ENCODE measurements at regions not wholly inside any gene's neighbourhood (a gene's known extent, or its start where the extent isn't known, plus 50 kb on each side); places are given as distances from the start of the nearest gene placed in this dataset.
A peak's percentile ranks its signal among the peaks of the same experiment; 100 is the strongest.
"Not testable (repeated sequence)": the region's sequence is repeated elsewhere in the genome, so short reads cannot be mapped to it uniquely, and the experiment has no call there.

DNA sequence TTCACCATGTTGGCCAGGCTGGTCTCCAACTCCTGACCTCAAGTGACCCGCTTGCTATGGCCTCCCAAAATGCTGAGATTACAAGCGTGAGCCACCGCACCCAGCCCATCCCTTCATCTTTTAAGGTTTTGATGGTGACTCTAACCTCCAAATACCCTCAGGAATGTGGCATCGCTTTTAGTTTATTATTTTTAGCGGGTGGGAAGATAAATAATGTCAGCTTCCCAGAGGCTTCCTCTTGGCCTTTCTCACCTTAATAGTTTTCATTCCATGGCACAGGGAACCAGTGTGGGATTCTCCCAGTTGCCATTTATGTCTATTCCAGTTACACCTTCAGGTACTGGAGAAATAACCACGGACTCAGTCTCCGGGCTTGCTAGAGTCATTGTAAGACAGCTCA is 92.1 kb upstream of the LRRN2 start:
- no peak for DNase-seq (ENCODE audit: low read depth)
- no peak overlapping the region for H3K4me3 ChIP-seq (ENCODE audit: low read length)
- no peak for TF ChIP-seq CTCF (conservative IDR thresholded peaks at IDR 0.05; ENCODE audit: low read length)

DNA sequence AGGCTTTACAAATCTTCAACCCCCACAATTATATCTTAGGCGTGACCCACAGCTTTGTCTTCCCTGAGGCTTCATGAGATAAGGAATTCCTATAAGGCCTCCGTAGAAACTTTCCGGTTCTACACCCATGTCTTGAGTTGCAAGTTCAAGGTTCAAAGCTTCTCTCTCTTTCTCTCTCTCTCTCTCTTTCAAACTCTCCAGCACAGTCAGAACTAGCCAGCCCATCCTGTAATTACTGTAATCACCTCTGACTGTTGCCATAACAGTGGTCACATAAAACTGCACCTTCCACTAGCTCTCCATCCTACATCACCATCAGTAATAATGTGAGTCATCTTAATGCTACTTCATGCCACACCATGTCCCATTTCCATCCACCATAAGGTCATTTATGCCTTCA is 90.0 kb upstream of the NFASC start:
- DNase-seq (ENCODE audit: low read depth) = no peak
- H3K4me3 ChIP-seq (ENCODE audit: low read length) = no peak overlapping the region
- no peak for TF ChIP-seq CTCF (conservative IDR thresholded peaks at IDR 0.05; ENCODE audit: low read length)

DNA sequence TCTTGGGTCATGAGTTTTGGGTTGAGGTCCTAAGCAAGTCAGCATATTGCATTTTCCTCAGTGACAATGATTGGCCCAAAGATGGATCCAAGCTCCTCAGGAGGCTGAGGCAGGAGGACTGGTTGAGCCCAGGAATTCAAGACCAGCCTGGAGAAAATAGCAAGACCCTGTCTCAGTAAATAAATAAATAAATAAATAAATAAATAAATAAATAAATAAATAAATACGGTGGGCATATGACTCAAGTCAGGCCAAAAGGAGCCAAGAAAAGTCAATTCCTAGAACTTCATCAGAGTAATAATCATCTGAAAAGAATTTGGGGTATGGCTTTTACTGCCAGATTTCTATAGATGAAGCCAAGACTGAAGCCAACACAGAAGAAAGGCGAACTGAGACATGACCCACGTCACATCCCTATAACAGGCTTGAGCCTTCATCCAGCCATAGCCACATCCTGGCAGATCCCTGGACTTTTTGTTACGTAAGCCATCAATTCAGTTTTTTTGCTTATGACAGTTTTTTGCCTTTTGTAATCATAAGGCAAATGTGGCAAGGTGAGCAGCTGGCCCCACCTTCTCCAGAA is 88.5 kb upstream of the NFASC start:
- TF ChIP-seq CTCF (conservative IDR thresholded peaks at IDR 0.05; ENCODE audit: low read length) = no peak
- DNase-seq (ENCODE audit: low read depth) = peak; percentile 72
- H3K4me3 ChIP-seq (ENCODE audit: low read length) = no peak overlapping the region

DNA sequence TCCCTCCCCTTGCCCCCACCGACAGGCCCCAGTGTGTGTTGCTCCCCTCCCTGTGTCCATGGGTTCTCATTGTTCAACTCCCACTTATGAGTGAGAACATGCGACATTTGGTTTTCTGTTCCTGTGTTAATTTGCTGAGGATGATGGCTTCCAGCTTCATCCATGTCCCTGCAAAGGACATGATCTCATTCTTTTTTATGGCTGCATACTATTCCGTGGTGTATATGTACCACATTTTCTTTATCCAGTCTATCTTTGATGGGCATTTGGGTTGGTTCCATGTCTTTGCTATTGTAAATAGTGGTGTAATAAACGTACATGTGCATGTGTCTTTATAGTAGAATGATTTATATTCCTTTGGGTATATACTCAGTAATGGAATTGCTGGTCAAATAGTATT is 85.6 kb upstream of the NFASC start:
- H3K4me3 ChIP-seq (ENCODE audit: low read length); DNase-seq (ENCODE audit: low read depth): not testable (repeated sequence)

GRCh38 chr1:204788470-204788869 is 82.2 kb upstream of the NFASC start:
- no peak for TF ChIP-seq CTCF (conservative IDR thresholded peaks at IDR 0.05; ENCODE audit: low read length)
- no peak for DNase-seq (ENCODE audit: low read depth)
- no peak overlapping the region for H3K4me3 ChIP-seq (ENCODE audit: low read length)

GRCh38 chr1:204791453-204792353 is 79.0 kb upstream of the NFASC start:
- peak; percentile 72 for TF ChIP-seq CTCF (conservative IDR thresholded peaks at IDR 0.05; ENCODE audit: low read length)
- DNase-seq (ENCODE audit: low read depth) = peak; percentile 44
- no peak overlapping the region for H3K4me3 ChIP-seq (ENCODE audit: low read length)

DNA sequence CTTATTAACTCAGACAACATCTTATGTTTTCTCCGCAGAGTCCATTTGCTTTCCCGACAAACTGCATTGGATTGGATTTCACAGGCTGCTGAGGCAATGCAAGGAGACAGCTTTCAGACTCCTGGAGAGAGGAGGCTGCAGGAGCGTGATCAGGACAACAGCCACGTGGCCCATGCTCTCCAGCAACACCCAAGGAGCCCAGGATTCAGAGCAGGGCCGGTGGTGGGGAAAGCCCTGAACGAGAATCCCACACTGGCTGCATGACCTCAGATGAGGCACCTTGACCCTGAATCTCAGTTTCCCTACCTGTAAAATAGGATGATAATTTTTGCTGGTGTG is 78.3 kb upstream of the NFASC start:
- H3K4me3 ChIP-seq (ENCODE audit: low read length) = no peak overlapping the region
- DNase-seq (ENCODE audit: low read depth) = no peak
- no peak for TF ChIP-seq CTCF (conservative IDR thresholded peaks at IDR 0.05; ENCODE audit: low read length)
